ENCODE measurements at regions not wholly inside any gene's neighbourhood (a gene's known extent, or its start where the extent isn't known, plus 50 kb on each side); places are given as distances from the start of the nearest gene placed in this dataset.

GRCh38 chr11:11677672-11678356 is 56.0 kb upstream of the GALNT18 start:
- no peak for TF ChIP-seq CTCF (IDR thresholded peaks at IDR 0.05; ENCODE audit: insufficient read depth, low read depth, low read length, missing control alignments)
- H3K4me3 ChIP-seq (ENCODE audit: low read length), result no peak overlapping the region
- DNase-seq (ENCODE audit: low read depth), result no peak

- DNase-seq (ENCODE audit: low read depth), result no peak
- no peak for TF ChIP-seq CTCF (IDR thresholded peaks at IDR 0.05; ENCODE audit: insufficient read depth, low read depth, low read length, missing control alignments)
- no peak overlapping the region for H3K4me3 ChIP-seq (ENCODE audit: low read length)
Observed at GRCh38 chr11:11675671-11676181, 53.9 kb upstream of the GALNT18 start.

GRCh38 chr11:11672789-11673188 is 51.0 kb upstream of the GALNT18 start:
- TF ChIP-seq CTCF (IDR thresholded peaks at IDR 0.05; ENCODE audit: insufficient read depth, low read depth, low read length, missing control alignments), result no peak
- H3K4me3 ChIP-seq (ENCODE audit: low read length), result no peak overlapping the region
- DNase-seq (ENCODE audit: low read depth), result no peak

GRCh38 chr11:11672101-11672500 is 50.3 kb upstream of the GALNT18 start:
- H3K4me3 ChIP-seq (ENCODE audit: low read length), result no peak overlapping the region
- TF ChIP-seq CTCF (IDR thresholded peaks at IDR 0.05; ENCODE audit: insufficient read depth, low read depth, low read length, missing control alignments), result no peak
- no peak for DNase-seq (ENCODE audit: low read depth)
